SU-DHL-6 (cell line): ENCODE measurements at regions not wholly inside any gene's neighbourhood (a gene's known extent, or its start where the extent isn't known, plus 50 kb on each side); places are given as distances from the start of the nearest gene placed in this dataset.

Experiments
- H2AFZ ChIP-seq: fragments of 200-600 bp; sonication (generic); 2 replicates; pipeline ENCODE4 v1.6.1; 2014; ENCODE audit warnings: low read depth, mild to moderate bottlenecking, moderate library complexity, mixed read lengths, antibody characterized with exemption, low read length; ENCODE audit not compliant: severe bottlenecking
- H3F3A ChIP-seq: fragments of 200-600 bp; shearing (Covaris generic); 2 replicates; pipeline ENCODE4 v1.6.0; 2016; ENCODE audit warnings: antibody characterized with exemption, mild to moderate bottlenecking; ENCODE audit not compliant: insufficient read depth
- H3K27ac ChIP-seq: fragments of 200-600 bp; sonication (generic); 2 replicates; pipeline ENCODE4 v1.5.1; 2016; ENCODE audit warnings: low read depth, mild to moderate bottlenecking, low read length, moderate library complexity, mixed read lengths
- H3K27me3 ChIP-seq: fragments of 200-600 bp; sonication (generic), shearing (Covaris generic); 2 replicates; pipeline ENCODE4 v1.6.0; 2014; ENCODE audit warnings: mild to moderate bottlenecking, low read length
- H3K36me3 ChIP-seq: fragments of 200-600 bp; sonication (generic); 2 replicates; pipeline ENCODE4 v1.6.1; 2014; ENCODE audit warnings: mild to moderate bottlenecking, low read length, mixed read lengths
- H3K4me2 ChIP-seq: fragments of 300-600, 200-600 bp; shearing (Covaris generic), sonication (generic); 2 replicates; pipeline ENCODE4 v1.6.0; 2014; ENCODE audit warnings: low read length, low read depth, mild to moderate bottlenecking; ENCODE audit not compliant: poor library complexity, severe bottlenecking
- H3K4me3 ChIP-seq: fragments of 200-600 bp; sonication (generic); 2 replicates; pipeline ENCODE4 v1.5.1; 2014; ENCODE audit warnings: antibody characterized with exemption, low read length, mild to moderate bottlenecking, mixed read lengths; ENCODE audit not compliant: insufficient read depth, poor library complexity, severe bottlenecking
- H3K79me2 ChIP-seq: fragments of 200-600 bp; sonication (generic); 2 replicates; pipeline ENCODE4 v1.6.1; 2014; ENCODE audit warnings: mild to moderate bottlenecking, low read length, moderate library complexity; ENCODE audit not compliant: insufficient read depth
- H3K9ac ChIP-seq: fragments of 200-600 bp; sonication (generic); 2 replicates; pipeline ENCODE4 v1.7.0; 2014; ENCODE audit warnings: mild to moderate bottlenecking, low read length
- H3K9me2 ChIP-seq: fragments of 200-600 bp; sonication (generic); replicated peaks from 2 replicates; pipeline ENCODE4 v1.6.1; 2014; ENCODE audit warnings: low read length; ENCODE audit not compliant: insufficient read depth
- H3K9me3 ChIP-seq: fragments of 200-600 bp; sonication (generic); 2 replicates; pipeline ENCODE4 v1.6.1; 2014; ENCODE audit warnings: low read length, mixed read lengths; ENCODE audit not compliant: insufficient read depth
- H4K20me1 ChIP-seq: fragments of 200-600 bp; sonication (generic); 2 replicates; pipeline ENCODE4 v1.6.1; 2014; ENCODE audit warnings: low read depth, mild to moderate bottlenecking, antibody characterized with exemption, low read length, moderate library complexity, mixed read lengths
- CTCF ChIP-seq: fragments of 200-600 bp; sonication (generic); IDR thresholded peaks from one replicate; pipeline ENCODE4 v1.5.1; 2017; ENCODE audit warnings: antibody characterized with exemption, mild to moderate bottlenecking, low read length, moderate library complexity; ENCODE audit not compliant: insufficient read depth, poor library complexity, severe bottlenecking
- EZH2phosphoT487 ChIP-seq: fragments of 200-600 bp; sonication (generic), shearing (Covaris generic); conservative IDR thresholded peaks from 2 replicates; pipeline ENCODE4 v1.6.1; 2018; ENCODE audit warnings: mild to moderate bottlenecking, antibody characterized with exemption, low read length, moderate library complexity, mixed read lengths

- H3K4me2 ChIP-seq, result no peak overlapping the region
- no peaks in the 10 kb centered on the region for H3K9me3 ChIP-seq
- peak overlapping the region; percentile 25 for H2AFZ ChIP-seq
- H3K4me3 ChIP-seq, result no peak overlapping the region
- no peak overlapping the region for H3K9ac ChIP-seq
- no peaks in the 10 kb centered on the region for H3K9me2 ChIP-seq
- no peaks in the 10 kb centered on the region for H3K36me3 ChIP-seq
- H3K27ac ChIP-seq, result no peak overlapping the region
- TF ChIP-seq EZH2phosphoT487, result no peak
- TF ChIP-seq CTCF, result no peak
- no peaks in the 10 kb centered on the region for H3F3A ChIP-seq
- H3K79me2 ChIP-seq, result no peaks in the 10 kb centered on the region
- H4K20me1 ChIP-seq, result no peaks in the 10 kb centered on the region
- no peaks in the 10 kb centered on the region for H3K27me3 ChIP-seq
Observed at GRCh38 chr3:106566277-106566676, 697.5 kb upstream of the CBLB start.

- H3K27ac ChIP-seq, result no peak overlapping the region
- H3K36me3 ChIP-seq, result no peaks in the 10 kb centered on the region
- H3F3A ChIP-seq, result no peaks in the 10 kb centered on the region
- H3K4me3 ChIP-seq, result no peak overlapping the region
- no peaks in the 10 kb centered on the region for H3K79me2 ChIP-seq
- H3K27me3 ChIP-seq, result no peaks in the 10 kb centered on the region
- no peaks in the 10 kb centered on the region for H3K9me2 ChIP-seq
- no peak overlapping the region for H3K4me2 ChIP-seq
- no peaks in the 10 kb centered on the region for H4K20me1 ChIP-seq
- H3K9me3 ChIP-seq, result no peaks in the 10 kb centered on the region
- TF ChIP-seq EZH2phosphoT487 (no peak), CTCF (no peak)
- H3K9ac ChIP-seq, result no peak overlapping the region
- H2AFZ ChIP-seq, result no peak overlapping the region
Observed at GRCh38 chr3:106570426-106570825, 701.6 kb upstream of the CBLB start.

- Histone ChIP-seq H3K4me2 (no peak overlapping the region), H4K20me1 (no peaks in the 10 kb centered on the region), H3K27ac (no peak overlapping the region), H3K9ac (no peak overlapping the region), H3K9me2 (no peaks in the 10 kb centered on the region), H3F3A (no peaks in the 10 kb centered on the region), H3K9me3 (no peaks in the 10 kb centered on the region), H2AFZ (no peak overlapping the region), H3K27me3 (no peaks in the 10 kb centered on the region), H3K79me2 (no peaks in the 10 kb centered on the region), H3K36me3 (no peaks in the 10 kb centered on the region), H3K4me3 (no peak overlapping the region)
- TF ChIP-seq EZH2phosphoT487, result no peak
- TF ChIP-seq CTCF, result no peak
Observed at GRCh38 chr3:106573605-106574004, 704.8 kb upstream of the CBLB start.

GRCh38 chr3:106575029-106575428, 706.2 kb upstream of the CBLB start:
- Histone ChIP-seq H3K36me3 (no peaks in the 10 kb centered on the region), H2AFZ (no peak overlapping the region), H3K9me2 (no peaks in the 10 kb centered on the region), H3K4me3 (no peak overlapping the region), H3K9me3 (no peaks in the 10 kb centered on the region), H4K20me1 (no peaks in the 10 kb centered on the region), H3K27me3 (no peaks in the 10 kb centered on the region), H3F3A (no peaks in the 10 kb centered on the region), H3K79me2 (no peaks in the 10 kb centered on the region), H3K27ac (no peak overlapping the region), H3K4me2 (no peak overlapping the region), H3K9ac (no peak overlapping the region)
- TF ChIP-seq EZH2phosphoT487 (no peak), CTCF (no peak)
